ENCODE measurements at regions not wholly inside any gene's neighbourhood (a gene's known extent, or its start where the extent isn't known, plus 50 kb on each side); places are given as distances from the start of the nearest gene placed in this dataset.

- no peaks in the 10 kb centered on the region for H3K4me1 ChIP-seq
- DNase-seq = no peak
- H3K4me3 ChIP-seq = no peak overlapping the region
- intact Hi-C loops (cut with DNase I) = no loop called here
- no peaks in the 10 kb centered on the region for H3K36me3 ChIP-seq
- H3K27ac ChIP-seq = no peak overlapping the region
- H3K9me3 ChIP-seq = no peaks in the 10 kb centered on the region
- 60 to 70% methylated on average over 5 to 8 of the region's 9 CpGs for WGBS, 2 donors
- H3K27me3 ChIP-seq = peaks cover 0 to 7% (median 0%) of the 10 kb centered on the region in 4 donors
- TF ChIP-seq CTCF (IDR thresholded peaks at IDR 0.05) (no peak), POLR2A (IDR thresholded peaks at IDR 0.05) (no peak)
These were observed 386.0 kb upstream of the SHH start for GRCh38 chr7:156198277-156198676.

- no peak for DNase-seq
These were observed 384.4 kb upstream of the SHH start for GRCh38 chr7:156196649-156197048.

GRCh38 chr7:156195276-156195675 lies 383.0 kb upstream of the SHH start:
- no peaks in the 10 kb centered on the region for H3K4me1 ChIP-seq
- DNase-seq = no peak
- no peak overlapping the region for H3K27ac ChIP-seq
- no peak overlapping the region for H3K4me3 ChIP-seq
- no peaks in the 10 kb centered on the region for H3K9me3 ChIP-seq
- H3K27me3 ChIP-seq = peaks cover 0 to 7% (median 0%) of the 10 kb centered on the region in 4 donors
- intact Hi-C loops (cut with DNase I) = no loop called here
- no peak for TF ChIP-seq POLR2A (IDR thresholded peaks at IDR 0.05)
- TF ChIP-seq CTCF (IDR thresholded peaks at IDR 0.05) = no peak
- 55 to 68% methylated on average over 4 of the region's 4 CpGs for WGBS, 2 donors
- H3K36me3 ChIP-seq = no peaks in the 10 kb centered on the region

More at GRCh38 chr7:156196649-156197048, 384.4 kb upstream of the SHH start:
- TF ChIP-seq CTCF (IDR thresholded peaks at IDR 0.05) (no peak), POLR2A (IDR thresholded peaks at IDR 0.05) (no peak)
- Histone ChIP-seq H3K27ac (no peak overlapping the region), H3K27me3 (peaks cover 0 to 7% (median 0%) of the 10 kb centered on the region in 4 donors), H3K36me3 (no peaks in the 10 kb centered on the region), H3K4me3 (no peak overlapping the region), H3K4me1 (no peaks in the 10 kb centered on the region), H3K9me3 (no peaks in the 10 kb centered on the region)
- 80 to 81% methylated on average over 10 to 11 of the region's 13 CpGs for WGBS, 2 donors
- intact Hi-C loops (cut with DNase I) = no loop called here

GRCh38 chr7:156194813-156195212 lies 382.6 kb upstream of the SHH start:
- H3K27me3 ChIP-seq = peaks cover 0 to 7% (median 0%) of the 10 kb centered on the region in 4 donors
- no peaks in the 10 kb centered on the region for H3K9me3 ChIP-seq
- intact Hi-C loops (cut with DNase I) = no loop called here
- H3K4me3 ChIP-seq = no peak overlapping the region
- no peaks in the 10 kb centered on the region for H3K36me3 ChIP-seq
- H3K27ac ChIP-seq = no peak overlapping the region
- no peaks in the 10 kb centered on the region for H3K4me1 ChIP-seq
- no peak for DNase-seq
- WGBS, 2 donors = 56 to 91% methylated on average over 1 to 3 of the region's 11 CpGs
- TF ChIP-seq CTCF (IDR thresholded peaks at IDR 0.05) = no peak
- no peak for TF ChIP-seq POLR2A (IDR thresholded peaks at IDR 0.05)

- WGBS, 2 donors = 54 to 61% methylated on average over 2 to 4 of the region's 4 CpGs
- no peak for DNase-seq
- Histone ChIP-seq H3K36me3 (no peaks in the 10 kb centered on the region), H3K27ac (no peak overlapping the region), H3K27me3 (no peaks in the 10 kb centered on the region), H3K4me1 (no peaks in the 10 kb centered on the region), H3K4me3 (no peak overlapping the region), H3K9me3 (no peaks in the 10 kb centered on the region)
- TF ChIP-seq CTCF (IDR thresholded peaks at IDR 0.05) (no peak), POLR2A (IDR thresholded peaks at IDR 0.05) (no peak)
- intact Hi-C loops (cut with DNase I) = no loop called here
These were observed 380.7 kb upstream of the SHH start for GRCh38 chr7:156192921-156193320.

Measured in esophagus squamous epithelium (tissue), 5 donors.